22Rv1 (cell line): ENCODE measurements at regions not wholly inside any gene's neighbourhood (a gene's known extent, or its start where the extent isn't known, plus 50 kb on each side); places are given as distances from the start of the nearest gene placed in this dataset.

Source experiments
- ZFX ChIP-seq: fragments of 450-650 bp; IDR thresholded peaks from 2 replicates; pipeline ENCODE4 v1.6.1; 2017; ENCODE audit warnings: antibody characterized with exemption, borderline replicate concordance
- TF ChIP-seq, protein P1 (sequence below): fragments of 450-650 bp; IDR thresholded peaks from 2 replicates; pipeline ENCODE4 v1.5.1; 2017; ENCODE audit warnings: mild to moderate bottlenecking

DNA sequence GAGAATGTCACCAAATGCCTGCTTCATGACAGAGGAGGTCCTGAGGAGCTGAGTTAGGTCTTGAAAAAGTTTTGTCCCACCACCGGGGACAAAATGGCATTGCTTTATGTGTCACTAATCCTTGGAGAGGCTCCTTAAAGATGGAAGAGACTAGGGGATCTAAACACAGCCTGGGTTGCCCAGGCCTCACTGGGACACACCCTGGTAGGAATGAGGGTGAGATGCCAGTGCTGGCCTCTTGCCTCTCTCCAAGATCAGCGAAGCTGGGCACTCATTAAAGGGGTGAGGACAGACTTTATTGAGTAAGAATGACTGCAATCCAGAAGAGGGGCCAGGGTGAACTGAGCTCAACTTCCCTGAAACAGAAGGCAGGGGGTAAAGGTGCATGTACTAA lies 58.5 kb upstream of the KLF13 start:
- TF ChIP-seq, protein P1, sequence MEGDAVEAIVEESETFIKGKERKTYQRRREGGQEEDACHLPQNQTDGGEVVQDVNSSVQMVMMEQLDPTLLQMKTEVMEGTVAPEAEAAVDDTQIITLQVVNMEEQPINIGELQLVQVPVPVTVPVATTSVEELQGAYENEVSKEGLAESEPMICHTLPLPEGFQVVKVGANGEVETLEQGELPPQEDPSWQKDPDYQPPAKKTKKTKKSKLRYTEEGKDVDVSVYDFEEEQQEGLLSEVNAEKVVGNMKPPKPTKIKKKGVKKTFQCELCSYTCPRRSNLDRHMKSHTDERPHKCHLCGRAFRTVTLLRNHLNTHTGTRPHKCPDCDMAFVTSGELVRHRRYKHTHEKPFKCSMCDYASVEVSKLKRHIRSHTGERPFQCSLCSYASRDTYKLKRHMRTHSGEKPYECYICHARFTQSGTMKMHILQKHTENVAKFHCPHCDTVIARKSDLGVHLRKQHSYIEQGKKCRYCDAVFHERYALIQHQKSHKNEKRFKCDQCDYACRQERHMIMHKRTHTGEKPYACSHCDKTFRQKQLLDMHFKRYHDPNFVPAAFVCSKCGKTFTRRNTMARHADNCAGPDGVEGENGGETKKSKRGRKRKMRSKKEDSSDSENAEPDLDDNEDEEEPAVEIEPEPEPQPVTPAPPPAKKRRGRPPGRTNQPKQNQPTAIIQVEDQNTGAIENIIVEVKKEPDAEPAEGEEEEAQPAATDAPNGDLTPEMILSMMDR = no peak
- no peak for TF ChIP-seq ZFX
